Activated T-helper 1 cell treated with anti-CD3 and anti-CD28 coated beads, Interleukin-2, amount 50 U/mL, for 16 hours (primary cell): ENCODE measurements at regions not wholly inside any gene's neighbourhood (a gene's known extent, or its start where the extent isn't known, plus 50 kb on each side); places are given as distances from the start of the nearest gene placed in this dataset.

Experiments
- DNase-seq, 2 donors: peaks; one replicate each; pipeline ENCODE4 v3.0.0-alpha.2; 2020; ENCODE audit warnings: low read depth in 1 of 2, low spot score in 1 of 2

- DNase-seq: no peak
Measured at GRCh38 chr6:139663996-139664395, 289.5 kb upstream of the CITED2 start.

DNA sequence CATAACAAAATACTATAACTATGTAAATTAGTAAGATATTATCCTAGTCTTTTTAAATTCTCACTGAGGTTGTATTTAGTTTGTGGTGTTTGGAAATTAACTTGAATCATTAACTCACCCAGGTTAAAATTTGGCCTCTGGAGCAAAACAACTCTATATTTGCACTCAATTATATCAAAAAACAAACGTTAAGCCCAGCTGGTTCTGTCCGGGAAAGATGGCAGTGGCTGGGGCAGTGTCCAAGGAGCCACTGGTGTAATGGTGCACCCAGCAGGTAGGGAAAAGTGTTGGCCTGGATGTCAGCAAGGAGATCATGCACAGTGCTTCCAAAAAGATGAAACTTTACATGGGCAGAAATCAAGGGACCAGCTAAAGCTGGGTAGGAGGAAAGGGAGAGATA, 285.3 kb upstream of the CITED2 start:
- DNase-seq: no peak

GRCh38 chr6:139659196-139659595, 284.7 kb upstream of the CITED2 start:
- no peak for DNase-seq

DNA sequence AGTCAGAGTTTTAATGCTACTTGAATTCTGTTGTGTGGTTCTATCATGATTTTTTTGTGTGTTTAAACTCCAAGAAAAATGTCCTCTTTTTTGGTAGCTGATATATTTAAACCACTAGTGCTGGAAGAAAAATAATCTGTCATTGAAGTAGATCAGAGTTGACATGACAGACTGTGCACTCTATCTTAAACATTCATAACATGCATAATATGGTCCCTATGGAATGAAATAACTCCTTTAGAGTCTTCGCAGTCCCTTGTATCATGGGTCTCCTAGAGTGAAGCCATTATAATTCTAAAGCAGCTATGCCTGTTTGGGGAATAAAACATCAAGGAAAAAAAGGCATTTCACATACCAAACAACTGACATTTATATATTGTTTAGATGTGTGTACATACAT, 282.7 kb upstream of the CITED2 start:
- DNase-seq: no peak

DNA sequence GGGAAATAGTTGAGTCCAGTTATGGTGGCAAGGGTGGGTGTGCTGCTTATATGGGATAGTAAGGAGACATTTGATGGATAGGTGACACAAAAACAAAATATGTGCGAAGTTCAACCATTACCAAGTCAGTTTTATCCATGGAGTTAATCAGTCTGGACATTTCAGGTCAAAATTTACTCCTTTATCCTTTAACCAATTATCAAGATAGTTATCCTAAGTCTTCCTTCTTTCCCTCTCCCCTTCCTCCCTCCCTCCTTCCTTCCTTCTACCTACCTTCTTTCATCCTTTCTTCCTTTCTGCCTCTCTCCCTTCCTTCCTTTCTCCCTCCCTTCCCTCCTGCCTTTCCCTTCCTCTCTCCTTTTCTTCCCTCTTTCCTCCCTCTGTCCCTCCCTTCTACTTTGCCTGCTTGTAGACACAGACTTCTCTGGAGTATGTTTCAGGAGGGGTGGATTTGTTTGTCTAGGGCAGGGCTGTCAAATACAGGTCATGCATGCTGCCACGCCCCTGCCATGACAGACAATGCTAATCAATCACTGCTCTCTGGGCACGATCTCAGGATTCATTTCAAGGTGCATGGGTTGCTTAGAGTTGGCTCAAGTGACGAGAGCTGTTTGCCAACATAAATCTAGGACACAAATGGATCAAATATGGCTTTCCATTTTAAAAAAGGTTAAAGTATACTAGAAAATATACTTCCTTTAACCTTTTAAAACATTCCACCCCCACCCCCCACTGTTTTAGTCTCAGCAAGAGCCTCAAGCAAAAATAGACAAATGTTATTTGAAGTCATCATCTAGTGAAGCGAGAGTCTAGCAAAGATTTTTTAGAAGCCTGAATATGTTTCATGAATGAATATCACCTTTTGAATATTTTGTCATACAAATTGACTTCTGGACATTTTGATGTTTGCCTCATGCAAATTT, 281.6 kb upstream of the CITED2 start:
- DNase-seq: no peak

DNA sequence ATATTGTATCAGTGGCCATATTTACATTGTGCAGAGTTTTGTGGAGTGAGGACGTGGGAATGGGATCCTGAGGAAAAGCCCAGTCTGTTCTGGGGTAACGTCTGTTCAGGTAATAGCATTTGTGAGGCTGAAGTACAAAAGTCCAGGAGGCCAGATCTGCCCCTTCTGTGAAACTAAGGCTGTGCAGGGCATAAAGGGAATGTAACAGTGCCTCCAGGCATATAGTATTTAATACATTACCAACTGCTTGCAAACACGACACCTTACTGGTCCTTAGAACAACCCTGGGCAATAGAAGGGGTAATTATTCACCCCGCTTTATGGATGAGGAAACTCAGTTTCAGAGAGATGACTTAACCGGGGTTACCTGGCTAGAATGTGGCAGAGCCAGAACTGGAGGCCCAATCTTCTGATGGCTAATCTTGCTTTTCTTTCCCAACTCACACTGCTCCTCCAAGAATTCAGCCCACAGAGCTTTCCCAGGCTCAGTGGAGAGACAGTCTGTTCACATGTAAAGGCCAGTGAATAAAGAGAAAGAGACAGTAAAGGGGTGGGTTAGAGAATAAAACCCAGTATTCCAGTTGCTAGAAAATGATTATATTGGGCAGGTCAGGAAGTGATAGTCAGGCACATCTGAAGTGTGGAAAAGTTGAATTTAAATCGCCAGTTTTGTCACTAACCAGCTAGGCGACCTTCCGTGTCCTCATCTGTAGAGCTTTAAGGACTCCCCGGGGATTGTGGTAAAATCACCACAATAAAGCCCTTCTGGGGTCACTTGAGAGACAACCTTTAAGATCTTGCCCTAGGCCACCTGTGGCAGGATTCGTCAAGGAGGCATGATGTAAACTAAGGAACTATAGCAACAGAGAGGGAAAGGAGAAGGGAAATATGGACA, 280.7 kb upstream of the CITED2 start:
- DNase-seq: no peak

DNA sequence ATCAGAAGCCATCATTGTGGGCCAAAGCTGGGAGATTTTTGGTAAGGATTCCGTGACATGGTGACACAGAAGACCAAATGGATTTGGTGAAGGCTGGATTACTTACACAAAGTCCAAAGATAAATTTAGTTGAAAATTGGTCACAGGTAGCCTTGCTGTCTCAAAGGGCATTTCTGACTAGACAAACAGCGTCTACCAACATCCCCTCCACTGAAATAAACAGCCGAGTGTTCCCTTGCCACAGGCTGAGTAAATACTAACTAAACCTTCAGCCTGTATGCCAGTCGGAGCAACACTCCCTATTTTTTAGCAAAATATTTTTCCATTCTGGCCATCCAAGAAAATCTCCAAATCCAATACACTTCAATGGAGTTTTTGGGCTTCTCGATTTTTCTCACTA, 279.9 kb upstream of the CITED2 start:
- DNase-seq: no peak

DNA sequence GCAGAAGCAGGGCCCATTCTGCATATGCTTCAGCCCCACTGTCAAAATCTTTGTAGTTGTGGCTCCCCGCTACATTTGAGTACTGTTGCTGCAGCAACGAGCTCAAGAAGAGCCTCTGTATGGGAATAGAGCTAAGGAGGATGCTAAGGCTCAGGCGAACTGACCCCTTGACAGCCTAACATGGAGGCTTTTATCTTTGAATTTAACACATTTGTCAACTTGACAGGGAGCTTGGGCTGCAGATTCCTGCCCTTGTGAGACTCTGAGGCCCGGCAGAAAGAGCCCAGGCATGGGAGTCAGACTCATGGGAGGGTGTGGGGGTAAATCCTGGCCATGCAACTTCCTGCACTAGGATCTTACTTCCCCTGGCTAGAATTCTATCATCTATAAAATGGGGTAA, 278.7 kb upstream of the CITED2 start:
- DNase-seq: no peak

- DNase-seq: no peak
Measured at GRCh38 chr6:139650941-139651340, 276.5 kb upstream of the CITED2 start.

DNA sequence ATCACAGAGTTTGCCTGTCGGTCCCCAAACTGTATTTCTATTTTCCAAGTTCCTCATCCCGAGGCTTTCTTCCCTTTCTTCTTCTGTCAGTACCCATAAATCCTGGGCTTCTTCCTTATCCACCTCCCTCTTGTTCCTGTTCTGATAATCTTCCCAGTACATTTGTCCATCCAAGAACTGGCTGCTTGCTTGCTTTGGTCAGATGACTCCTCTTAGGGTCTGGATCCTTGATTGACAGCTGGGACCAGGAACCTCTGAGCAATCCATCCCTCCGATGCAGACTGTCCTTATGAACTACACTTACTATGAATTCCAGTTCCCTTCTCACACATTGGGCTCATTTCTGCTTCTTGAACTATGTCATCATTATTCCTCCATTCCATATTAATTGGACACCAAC, 275.3 kb upstream of the CITED2 start:
- DNase-seq: no peak

GRCh38 chr6:139649128-139649527, 274.7 kb upstream of the CITED2 start:
- DNase-seq: no peak

DNA sequence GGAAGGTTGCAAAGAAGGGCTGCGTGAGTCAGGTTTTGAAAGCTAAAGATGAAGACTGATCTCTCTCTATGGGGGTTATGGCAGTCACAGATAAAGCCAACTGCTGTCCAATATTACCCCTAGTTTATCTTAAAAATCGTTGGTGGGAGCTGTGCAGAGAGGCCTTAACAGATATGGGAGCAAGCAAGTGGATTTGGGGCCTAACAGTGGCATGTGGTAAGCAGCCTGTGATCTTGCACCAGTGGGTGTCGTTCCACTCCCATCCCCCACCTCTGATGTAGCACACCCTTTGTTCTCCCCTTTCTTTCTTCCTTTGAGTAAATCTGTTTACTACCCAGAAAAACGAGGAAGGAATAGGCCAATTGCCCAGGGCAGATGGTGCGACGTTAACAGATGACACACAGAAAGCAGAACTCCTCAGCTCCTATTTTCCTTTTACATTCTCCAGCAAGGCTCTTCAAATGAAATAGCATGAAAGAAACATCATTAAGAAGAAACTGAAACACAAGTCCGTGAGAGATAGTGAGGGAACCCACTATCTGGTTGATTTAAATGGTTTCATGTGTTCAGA, 274.1 kb upstream of the CITED2 start:
- no peak for DNase-seq

DNA sequence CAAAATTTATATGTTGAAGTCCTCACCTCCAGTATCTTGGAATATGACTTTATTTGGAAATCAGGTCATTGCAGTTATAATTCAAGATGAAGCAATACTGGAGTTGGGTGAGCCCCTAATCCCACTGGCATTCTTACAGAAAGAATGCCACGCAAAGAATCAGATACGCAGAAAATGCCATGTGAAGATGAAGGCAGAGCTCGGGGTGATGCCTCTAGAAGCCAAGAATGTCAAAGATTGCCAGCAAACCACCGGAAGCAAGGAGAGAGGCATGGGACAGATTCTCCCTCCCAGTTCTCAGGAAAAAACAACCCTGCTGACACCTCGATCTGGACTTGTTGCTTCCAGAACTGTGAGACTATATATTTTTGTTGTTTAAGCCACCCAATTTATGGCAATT, 273.4 kb upstream of the CITED2 start:
- no peak for DNase-seq

- DNase-seq: no peak
Measured at GRCh38 chr6:139647016-139647415, 272.6 kb upstream of the CITED2 start.

- DNase-seq: no peak
Measured at GRCh38 chr6:139644821-139645220, 270.4 kb upstream of the CITED2 start.

DNA sequence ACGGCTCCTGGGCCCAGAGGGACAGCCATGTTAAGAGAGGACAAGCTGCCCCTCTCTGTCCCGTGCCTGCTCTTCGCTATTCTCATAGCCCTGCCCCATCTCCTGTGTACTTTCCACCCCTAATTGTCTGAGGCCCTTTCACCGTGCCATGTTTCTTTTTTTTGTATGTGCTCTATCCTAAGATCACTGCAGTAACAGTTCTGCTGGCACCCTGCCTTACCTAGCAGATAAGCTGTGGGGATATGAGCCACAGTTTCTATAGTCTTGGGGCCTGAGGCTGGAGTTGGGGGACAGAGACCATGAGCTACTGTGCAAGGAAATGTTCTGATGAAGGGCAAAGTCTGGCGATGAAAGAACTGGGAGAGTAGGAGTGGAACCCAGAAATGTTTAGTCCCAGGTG, 269.5 kb upstream of the CITED2 start:
- DNase-seq: no peak

GRCh38 chr6:139642346-139642745, 267.9 kb upstream of the CITED2 start:
- DNase-seq: no peak

DNA sequence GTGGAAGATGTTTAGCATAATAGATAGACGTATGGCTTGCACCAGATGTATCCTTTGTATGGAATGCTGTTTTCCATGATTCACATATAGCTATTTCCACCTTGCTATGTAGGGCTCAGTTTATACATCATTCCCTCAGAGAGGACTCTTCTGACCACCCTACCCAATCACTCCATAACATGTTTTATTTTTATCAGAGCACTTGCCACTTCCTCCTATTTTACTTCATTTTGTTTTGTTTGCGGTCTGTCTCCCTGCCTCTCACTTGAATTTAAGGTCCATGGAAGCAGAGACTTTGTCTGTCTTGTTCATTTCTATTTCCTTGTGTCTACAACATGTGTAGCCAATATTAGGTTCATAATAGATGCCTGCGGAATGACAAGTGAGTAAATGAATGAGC, 266.9 kb upstream of the CITED2 start:
- no peak for DNase-seq

- DNase-seq: no peak
Measured at GRCh38 chr6:139640921-139641320, 266.5 kb upstream of the CITED2 start.

DNA sequence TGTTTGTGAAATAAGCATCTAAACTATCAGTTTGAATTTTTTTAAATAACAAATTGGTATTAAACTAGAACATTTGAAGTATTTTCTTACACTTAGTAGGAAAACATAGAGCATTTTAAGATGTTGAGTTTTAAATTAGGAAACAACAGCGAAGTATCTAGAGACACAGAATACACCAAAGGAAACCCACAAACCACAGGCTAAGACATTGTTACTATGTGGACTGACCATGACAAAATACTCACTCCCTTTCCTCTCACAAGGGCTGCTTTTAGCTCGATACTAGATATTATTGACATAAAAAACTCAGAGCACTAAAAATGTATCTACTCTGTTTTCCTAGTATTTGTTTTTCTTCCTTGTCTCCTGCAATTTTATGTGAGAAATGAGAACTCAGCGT, 266.0 kb upstream of the CITED2 start:
- DNase-seq: no peak

DNA sequence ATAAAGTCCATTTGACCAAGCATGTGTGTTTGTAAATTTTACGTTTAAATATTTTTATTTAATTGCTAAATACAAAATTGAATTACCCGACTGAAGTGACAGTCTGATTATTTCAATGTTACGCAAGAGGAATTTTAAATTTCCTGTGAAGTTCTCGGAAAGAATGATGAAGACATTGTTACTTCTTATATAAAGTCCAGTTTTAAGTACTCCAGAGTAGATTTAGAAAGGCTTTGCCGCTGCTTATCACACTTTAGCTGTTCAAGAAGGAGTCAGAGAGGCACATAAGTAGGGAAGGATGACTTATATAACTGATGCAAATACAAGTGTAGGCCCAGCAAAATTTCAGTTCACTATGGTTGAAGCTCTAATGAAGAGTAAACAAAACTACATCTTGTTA, 265.1 kb upstream of the CITED2 start:
- no peak for DNase-seq
